ENCODE measurements at regions not wholly inside any gene's neighbourhood (a gene's known extent, or its start where the extent isn't known, plus 50 kb on each side); places are given as distances from the start of the nearest gene placed in this dataset.
"Not testable (repeated sequence)": the region's sequence is repeated elsewhere in the genome, so short reads cannot be mapped to it uniquely, and the experiment has no call there.

GRCh38 chr6:155881826-155882526 is 426.3 kb upstream of the NOX3 start:
- H3K9me3 ChIP-seq (ENCODE audit: control insufficient read depth, low read depth, low read length), result no peaks in the 10 kb centered on the region
- DNase-seq, result peak in 1 of 2 donors; percentile 37
- no peaks in the 10 kb centered on the region for H3K4me1 ChIP-seq (ENCODE audit: control insufficient read depth, insufficient read depth, low read length)
- 50% methylated on average over 1 of the region's 5 CpGs for WGBS (ENCODE audit: insufficient coverage, low lambda C conversion rate)
- H3K27me3 ChIP-seq (ENCODE audit: control insufficient read depth, insufficient read depth, low read length), result no peaks in the 10 kb centered on the region
- no peaks in the 10 kb centered on the region for H3K36me3 ChIP-seq (ENCODE audit: control insufficient read depth, insufficient read depth, low read length)
- H3K27ac ChIP-seq (ENCODE audit: low read length), result no peak overlapping the region
- no peak overlapping the region for H3K4me3 ChIP-seq (ENCODE audit: low read length)

- no peaks in the 10 kb centered on the region for H3K36me3 ChIP-seq (ENCODE audit: control insufficient read depth, insufficient read depth, low read length)
- no peak for DNase-seq
- no peaks in the 10 kb centered on the region for H3K4me1 ChIP-seq (ENCODE audit: control insufficient read depth, insufficient read depth, low read length)
- WGBS (ENCODE audit: insufficient coverage, low lambda C conversion rate), result 63% methylated on average over 2 of the region's 3 CpGs
- H3K4me3 ChIP-seq (ENCODE audit: low read length), result no peak overlapping the region
- H3K27ac ChIP-seq (ENCODE audit: low read length), result no peak overlapping the region
- no peaks in the 10 kb centered on the region for H3K27me3 ChIP-seq (ENCODE audit: control insufficient read depth, insufficient read depth, low read length)
- no peaks in the 10 kb centered on the region for H3K9me3 ChIP-seq (ENCODE audit: control insufficient read depth, low read depth, low read length)
Observed at GRCh38 chr6:155880900-155881299, 425.3 kb upstream of the NOX3 start.

- no peak overlapping the region for H3K27ac ChIP-seq (ENCODE audit: low read length)
- no peak for DNase-seq
- H3K36me3 ChIP-seq (ENCODE audit: control insufficient read depth, insufficient read depth, low read length), result no peaks in the 10 kb centered on the region
- H3K27me3 ChIP-seq (ENCODE audit: control insufficient read depth, insufficient read depth, low read length), result no peaks in the 10 kb centered on the region
- H3K4me1 ChIP-seq (ENCODE audit: control insufficient read depth, insufficient read depth, low read length), result no peaks in the 10 kb centered on the region
- WGBS (ENCODE audit: insufficient coverage, low lambda C conversion rate), result no CpG with 5 or more reads among the region's 6 CpGs
- H3K4me3 ChIP-seq (ENCODE audit: low read length), result no peak overlapping the region
- H3K9me3 ChIP-seq (ENCODE audit: control insufficient read depth, low read depth, low read length), result no peaks in the 10 kb centered on the region
Observed at GRCh38 chr6:155872961-155873360, 417.3 kb upstream of the NOX3 start.

GRCh38 chr6:155867682-155868081 is 412.0 kb upstream of the NOX3 start:
- DNase-seq, result no peak
- WGBS (ENCODE audit: insufficient coverage, low lambda C conversion rate), result 100% methylated on average over 2 of the region's 4 CpGs
- Histone ChIP-seq H3K36me3 (ENCODE audit: control insufficient read depth, insufficient read depth, low read length) (no peaks in the 10 kb centered on the region), H3K9me3 (ENCODE audit: control insufficient read depth, low read depth, low read length) (no peaks in the 10 kb centered on the region), H3K27me3 (ENCODE audit: control insufficient read depth, insufficient read depth, low read length) (no peaks in the 10 kb centered on the region), H3K27ac (ENCODE audit: low read length) (no peak overlapping the region), H3K4me3 (ENCODE audit: low read length) (no peak overlapping the region), H3K4me1 (ENCODE audit: control insufficient read depth, insufficient read depth, low read length) (no peaks in the 10 kb centered on the region)

- not testable (repeated sequence) for H3K27ac ChIP-seq (ENCODE audit: low read length); H3K9me3 ChIP-seq (ENCODE audit: control insufficient read depth, low read depth, low read length); H3K4me3 ChIP-seq (ENCODE audit: low read length); H3K4me1 ChIP-seq (ENCODE audit: control insufficient read depth, insufficient read depth, low read length); DNase-seq; H3K27me3 ChIP-seq (ENCODE audit: control insufficient read depth, insufficient read depth, low read length); H3K36me3 ChIP-seq (ENCODE audit: control insufficient read depth, insufficient read depth, low read length)
- no CpG with 5 or more reads among the region's 46 CpGs for WGBS (ENCODE audit: insufficient coverage, low lambda C conversion rate)
Observed at GRCh38 chr6:155866676-155867390, 411.2 kb upstream of the NOX3 start.

- no peaks in the 10 kb centered on the region for H3K4me1 ChIP-seq (ENCODE audit: control insufficient read depth, insufficient read depth, low read length)
- H3K9me3 ChIP-seq (ENCODE audit: control insufficient read depth, low read depth, low read length), result peaks cover 5% of the 10 kb centered on the region
- H3K36me3 ChIP-seq (ENCODE audit: control insufficient read depth, insufficient read depth, low read length), result no peaks in the 10 kb centered on the region
- 100% methylated on average over 2 of the region's 2 CpGs for WGBS (ENCODE audit: insufficient coverage, low lambda C conversion rate)
- H3K27ac ChIP-seq (ENCODE audit: low read length), result no peak overlapping the region
- DNase-seq, result no peak
- no peaks in the 10 kb centered on the region for H3K27me3 ChIP-seq (ENCODE audit: control insufficient read depth, insufficient read depth, low read length)
- no peak overlapping the region for H3K4me3 ChIP-seq (ENCODE audit: low read length)
Observed at GRCh38 chr6:155861821-155862220, 406.2 kb upstream of the NOX3 start.

- not testable (repeated sequence) for H3K36me3 ChIP-seq (ENCODE audit: control insufficient read depth, insufficient read depth, low read length); H3K9me3 ChIP-seq (ENCODE audit: control insufficient read depth, low read depth, low read length); H3K27me3 ChIP-seq (ENCODE audit: control insufficient read depth, insufficient read depth, low read length); DNase-seq; H3K4me1 ChIP-seq (ENCODE audit: control insufficient read depth, insufficient read depth, low read length); H3K4me3 ChIP-seq (ENCODE audit: low read length); H3K27ac ChIP-seq (ENCODE audit: low read length)
- no CpG with 5 or more reads among the region's 4 CpGs for WGBS (ENCODE audit: insufficient coverage, low lambda C conversion rate)
Observed at GRCh38 chr6:155858906-155859305, 403.3 kb upstream of the NOX3 start.

- H3K4me3 ChIP-seq (ENCODE audit: low read length), result no peak overlapping the region
- no peaks in the 10 kb centered on the region for H3K36me3 ChIP-seq (ENCODE audit: control insufficient read depth, insufficient read depth, low read length)
- WGBS (ENCODE audit: insufficient coverage, low lambda C conversion rate), result no CpG with 5 or more reads among the region's 2 CpGs
- no peak for DNase-seq
- H3K27ac ChIP-seq (ENCODE audit: low read length), result no peak overlapping the region
- H3K4me1 ChIP-seq (ENCODE audit: control insufficient read depth, insufficient read depth, low read length), result no peaks in the 10 kb centered on the region
- no peaks in the 10 kb centered on the region for H3K27me3 ChIP-seq (ENCODE audit: control insufficient read depth, insufficient read depth, low read length)
- peaks cover 5% of the 10 kb centered on the region for H3K9me3 ChIP-seq (ENCODE audit: control insufficient read depth, low read depth, low read length)
Observed at GRCh38 chr6:155854787-155855186, 399.1 kb upstream of the NOX3 start.

GRCh38 chr6:155853011-155853410 is 397.4 kb upstream of the NOX3 start:
- H3K36me3 ChIP-seq (ENCODE audit: control insufficient read depth, insufficient read depth, low read length), result no peaks in the 10 kb centered on the region
- H3K4me3 ChIP-seq (ENCODE audit: low read length), result no peak overlapping the region
- no peak overlapping the region for H3K27ac ChIP-seq (ENCODE audit: low read length)
- DNase-seq, result no peak
- no peaks in the 10 kb centered on the region for H3K9me3 ChIP-seq (ENCODE audit: control insufficient read depth, low read depth, low read length)
- no peaks in the 10 kb centered on the region for H3K4me1 ChIP-seq (ENCODE audit: control insufficient read depth, insufficient read depth, low read length)
- H3K27me3 ChIP-seq (ENCODE audit: control insufficient read depth, insufficient read depth, low read length), result no peaks in the 10 kb centered on the region
- no CpG with 5 or more reads among the region's 2 CpGs for WGBS (ENCODE audit: insufficient coverage, low lambda C conversion rate)

GRCh38 chr6:155850408-155850841 is 394.8 kb upstream of the NOX3 start:
- Histone ChIP-seq H3K9me3 (ENCODE audit: control insufficient read depth, low read depth, low read length) (no peaks in the 10 kb centered on the region), H3K4me1 (ENCODE audit: control insufficient read depth, insufficient read depth, low read length) (no peaks in the 10 kb centered on the region), H3K27ac (ENCODE audit: low read length) (no peak overlapping the region), H3K27me3 (ENCODE audit: control insufficient read depth, insufficient read depth, low read length) (no peaks in the 10 kb centered on the region), H3K36me3 (ENCODE audit: control insufficient read depth, insufficient read depth, low read length) (no peaks in the 10 kb centered on the region), H3K4me3 (ENCODE audit: low read length) (no peak overlapping the region)
- no CpG with 5 or more reads among the region's 5 CpGs for WGBS (ENCODE audit: insufficient coverage, low lambda C conversion rate)
- DNase-seq, result no peak

GRCh38 chr6:155847711-155848110 is 392.1 kb upstream of the NOX3 start:
- whole genome bisulfite sequencing (ENCODE audit: insufficient coverage, low lambda C conversion rate), result 100% methylated on average over 1 of the region's 5 CpGs

More at GRCh38 chr6:155847711-155848110, 392.1 kb upstream of the NOX3 start:
- Histone ChIP-seq H3K9me3 (ENCODE audit: control insufficient read depth, low read depth, low read length) (no peaks in the 10 kb centered on the region), H3K27ac (ENCODE audit: low read length) (no peak overlapping the region), H3K4me3 (ENCODE audit: low read length) (no peak overlapping the region), H3K36me3 (ENCODE audit: control insufficient read depth, insufficient read depth, low read length) (no peaks in the 10 kb centered on the region), H3K4me1 (ENCODE audit: control insufficient read depth, insufficient read depth, low read length) (no peaks in the 10 kb centered on the region), H3K27me3 (ENCODE audit: control insufficient read depth, insufficient read depth, low read length) (no peaks in the 10 kb centered on the region)
- DNase-seq, result no peak

Measured in large intestine (tissue), 3 donors.